H9 (cell line): ENCODE measurements at regions not wholly inside any gene's neighbourhood (a gene's known extent, or its start where the extent isn't known, plus 50 kb on each side); places are given as distances from the start of the nearest gene placed in this dataset.

ENCODE experiments used
- DNase-seq: peaks from one replicate; pipeline ENCODE4 v3.0.0-alpha.2; 2017
- H2AFZ ChIP-seq: one replicate; pipeline ENCODE4 v1.6.1; 2013; ENCODE audit warnings: mild to moderate bottlenecking, low read length, control low read depth, moderate library complexity
- H2AK5ac ChIP-seq: 2 replicates; pipeline ENCODE4 v1.6.1; 2013; ENCODE audit warnings: low read length, control low read depth, mixed read lengths; ENCODE audit not compliant: insufficient read length
- H2BK120ac ChIP-seq: one replicate; pipeline ENCODE4 v1.6.1; 2013; ENCODE audit warnings: low read depth, mild to moderate bottlenecking, low read length, control low read depth, inconsistent platforms; ENCODE audit not compliant: poor library complexity, severe bottlenecking
- H2BK12ac ChIP-seq: 2 replicates; pipeline ENCODE4 v1.6.1; 2013; ENCODE audit warnings: low read length, control low read depth, mixed read lengths, low read depth; ENCODE audit not compliant: insufficient read length
- H2BK15ac ChIP-seq: 2 replicates; pipeline ENCODE4 v1.6.1; 2013; ENCODE audit warnings: low read depth, low read length, control low read depth
- H2BK20ac ChIP-seq: one replicate; pipeline ENCODE4 v1.6.1; 2013; ENCODE audit warnings: low read depth, mild to moderate bottlenecking, low read length, control low read depth, inconsistent platforms; ENCODE audit not compliant: poor library complexity, severe bottlenecking
- H2BK5ac ChIP-seq: 2 replicates; pipeline ENCODE4 v1.6.1; 2013; ENCODE audit warnings: low read length, control low read depth, mixed read lengths; ENCODE audit not compliant: insufficient read length
- H3K14ac ChIP-seq: 2 replicates; pipeline ENCODE4 v1.6.1; 2013; ENCODE audit warnings: low read length, control low read depth; ENCODE audit not compliant: insufficient read depth
- H3K18ac ChIP-seq: 2 replicates; pipeline ENCODE4 v1.6.1; 2013; ENCODE audit warnings: low read depth, mild to moderate bottlenecking, mixed read lengths, low read length, control low read depth; ENCODE audit not compliant: insufficient read length
- H3K23ac ChIP-seq: 2 replicates; pipeline ENCODE4 v1.6.1; 2013; ENCODE audit warnings: low read length, control low read depth, mixed read lengths, low read depth; ENCODE audit not compliant: insufficient read length
- H3K23me2 ChIP-seq: 2 replicates; pipeline ENCODE4 v1.6.1; 2013; ENCODE audit warnings: low read depth, mild to moderate bottlenecking, mixed read lengths, low read length, control low read depth; ENCODE audit not compliant: insufficient read length, poor library complexity, severe bottlenecking
- H3K27ac ChIP-seq: 2 replicates; pipeline ENCODE4 v1.5.1; 2013; ENCODE audit warnings: low read length, control low read depth, mixed read lengths, low read depth; ENCODE audit not compliant: insufficient read length
- H3K27me3 ChIP-seq: 2 replicates; pipeline ENCODE4 v1.6.1; 2013; ENCODE audit warnings: low read length, control low read depth, inconsistent platforms; ENCODE audit not compliant: insufficient read depth
- H3K4ac ChIP-seq: 2 replicates; pipeline ENCODE4 v1.6.1; 2013; ENCODE audit warnings: low read depth, mild to moderate bottlenecking, control low read depth, inconsistent platforms, low read length, moderate library complexity
- H3K4me1 ChIP-seq: 2 replicates; pipeline ENCODE4 v1.6.1; 2013; ENCODE audit warnings: low read length, control low read depth, inconsistent platforms; ENCODE audit not compliant: insufficient read depth
- H3K4me2 ChIP-seq: 2 replicates; pipeline ENCODE4 v1.6.1; 2013; ENCODE audit warnings: low read length, control low read depth, mixed read lengths; ENCODE audit not compliant: insufficient read length, insufficient read depth
- H3K56ac ChIP-seq: 2 replicates; pipeline ENCODE4 v1.6.1; 2013; ENCODE audit warnings: low read depth, mild to moderate bottlenecking, mixed read lengths, low read length, control low read depth; ENCODE audit not compliant: insufficient read length
- H3K79me1 ChIP-seq: 2 replicates; pipeline ENCODE4 v1.6.1; 2013; ENCODE audit warnings: low read depth, mild to moderate bottlenecking, moderate library complexity, low read length, control low read depth, inconsistent platforms; ENCODE audit not compliant: insufficient read depth, poor library complexity, severe bottlenecking
- H3K79me2 ChIP-seq: 2 replicates; pipeline ENCODE4 v1.6.1; 2013; ENCODE audit warnings: low read length, control low read depth, inconsistent platforms; ENCODE audit not compliant: insufficient read depth
- H3K9ac ChIP-seq: 2 replicates; pipeline ENCODE4 v1.6.1; 2013; ENCODE audit warnings: low read length, control low read depth, mixed read lengths; ENCODE audit not compliant: insufficient read length; ENCODE audit errors: extremely low read depth
- H3K9me3 ChIP-seq: one replicate; pipeline ENCODE4 v1.6.1; 2013; ENCODE audit warnings: low read depth, low read length, inconsistent platforms; ENCODE audit not compliant: control insufficient read depth
- H3T11ph ChIP-seq: one replicate; pipeline ENCODE4 v1.6.1; 2013; ENCODE audit warnings: mild to moderate bottlenecking, low read length, control low read depth, inconsistent platforms
- H4K20me1 ChIP-seq: one replicate; pipeline ENCODE4 v1.6.1; 2013; ENCODE audit not compliant: control insufficient read depth, insufficient read length, insufficient read depth
- H4K5ac ChIP-seq: 2 replicates; pipeline ENCODE4 v1.6.1; 2013; ENCODE audit warnings: low read depth, mild to moderate bottlenecking, mixed read lengths, low read length, control low read depth; ENCODE audit not compliant: insufficient read length
- H4K8ac ChIP-seq: replicated peaks from 2 replicates; pipeline ENCODE4 v1.6.1; 2013; ENCODE audit warnings: low read length, control low read depth, mixed read lengths, low read depth; ENCODE audit not compliant: insufficient read length
- H4K91ac ChIP-seq: 2 replicates; pipeline ENCODE4 v1.6.1; 2013; ENCODE audit warnings: low read depth, mild to moderate bottlenecking, moderate library complexity, mixed read lengths, low read length, control low read depth; ENCODE audit not compliant: insufficient read length
- H3K27ac Mint-ChIP-seq, 3 experiments: 2 replicates in 2 of 3; 3 replicates in 1 of 3; pipeline ENCODE4 v1.8.0; 2020 to 2021; ENCODE audit warnings: mixed read lengths in 3 of 3, mild to moderate bottlenecking in 1 of 3, moderate library complexity in 1 of 3
- H3K27me3 Mint-ChIP-seq: 2 replicates; pipeline ENCODE4 v1.8.0; 2021; ENCODE audit warnings: low read depth, mild to moderate bottlenecking, moderate library complexity, mixed read lengths
- H3K36me3 Mint-ChIP-seq, 3 experiments: 2 replicates in 2 of 3; 3 replicates in 1 of 3; pipeline ENCODE4 v1.8.0; 2020 to 2021; ENCODE audit warnings: low read depth in 3 of 3, mixed read lengths in 3 of 3; ENCODE audit not compliant: insufficient read depth in 1 of 3
- H3K4me1 Mint-ChIP-seq, 2 experiments: 2 replicates each; pipeline ENCODE4 v1.8.0; 2020; ENCODE audit warnings: mixed read lengths in 2 of 2
- H3K4me3 Mint-ChIP-seq, 2 experiments: 2 replicates in 1 of 2; 3 replicates in 1 of 2; pipeline ENCODE4 v1.8.0; 2020 to 2021; ENCODE audit warnings: mild to moderate bottlenecking in 2 of 2, mixed read lengths in 2 of 2, moderate library complexity in 1 of 2
- H3K9me3 Mint-ChIP-seq, 2 experiments: 2 replicates in 1 of 2; 3 replicates in 1 of 2; pipeline ENCODE4 v1.8.0; 2020; ENCODE audit warnings: mild to moderate bottlenecking in 2 of 2, mixed read lengths in 2 of 2, moderate library complexity in 1 of 2
- CTCF ChIP-seq: fragments of 200-600 bp; sonication (generic); conservative IDR thresholded peaks from 3 replicates; pipeline ENCODE4 v1.8.0; 2021; ENCODE audit warnings: antibody characterized with exemption, mild to moderate bottlenecking
- WGBS: extraction: QIAGEN DNeasy Blood & Tissue Kit; methylation state at CpG from one replicate; pipeline ENCODE4 v1.1.7; 2013; ENCODE audit warnings: missing lambda C conversion rate, low lambda C conversion rate, mixed read lengths; ENCODE audit not compliant: insufficient read length; ENCODE audit errors: extremely low coverage; 5-methylcytosine and 5-hydroxymethylcytosine counted together

GRCh38 chr14:101471723-101472517 lies 89.4 kb upstream of the DIO3 start:
- no peaks in the 10 kb centered on the region for H3K9me3 Mint-ChIP-seq
- no peak overlapping the region for H3K27ac Mint-ChIP-seq

More at GRCh38 chr14:101471723-101472517, 89.4 kb upstream of the DIO3 start:
- DNase-seq, result no peak
- no peak overlapping the region for H2BK120ac ChIP-seq
- no peaks in the 10 kb centered on the region for H3K79me1 ChIP-seq
- H4K20me1 ChIP-seq, result no peaks in the 10 kb centered on the region
- no peak overlapping the region for H2BK12ac ChIP-seq
- no peak overlapping the region for H2BK5ac ChIP-seq
- H3K4me1 ChIP-seq, result no peaks in the 10 kb centered on the region; the same call in 1 of the 2 replicates
- H3K36me3 Mint-ChIP-seq, result no peaks in the 10 kb centered on the region
- H3K9me3 ChIP-seq, result no peaks in the 10 kb centered on the region
- no peak overlapping the region for H2BK20ac ChIP-seq
- H3K9ac ChIP-seq, result no peak overlapping the region
- no peak overlapping the region for H3K14ac ChIP-seq
- H3K4me3 Mint-ChIP-seq, result no peak overlapping the region
- H4K5ac ChIP-seq, result no peak overlapping the region
- H3K23ac ChIP-seq, result no peak overlapping the region
- peaks cover 10% of the 10 kb centered on the region for H3K27me3 Mint-ChIP-seq
- H4K8ac ChIP-seq, result no peak overlapping the region
- H3K27me3 ChIP-seq, result no peaks in the 10 kb centered on the region
- H3K79me2 ChIP-seq, result no peaks in the 10 kb centered on the region
- H3K4me2 ChIP-seq, result no peak overlapping the region
- peaks cover 8 to 18% of the 10 kb centered on the region in 2 experiments for H3K4me1 Mint-ChIP-seq
- no peak overlapping the region for H4K91ac ChIP-seq
- no peak overlapping the region for H3K56ac ChIP-seq
- no peak overlapping the region for H3K18ac ChIP-seq
- H3T11ph ChIP-seq, result no peak overlapping the region
- no peaks in the 10 kb centered on the region for H3K23me2 ChIP-seq
- WGBS, result no CpG with 5 or more reads among the region's 16 CpGs
- no peak overlapping the region for H2AK5ac ChIP-seq
- H3K4ac ChIP-seq, result no peak overlapping the region
- H3K27ac ChIP-seq, result no peak overlapping the region
- H2AFZ ChIP-seq, result no peak overlapping the region
- no peak overlapping the region for H2BK15ac ChIP-seq
- no peak for TF ChIP-seq CTCF
